ENCODE measurements at regions not wholly inside any gene's neighbourhood (a gene's known extent, or its start where the extent isn't known, plus 50 kb on each side); places are given as distances from the start of the nearest gene placed in this dataset.
"Not testable (repeated sequence)": the region's sequence is repeated elsewhere in the genome, so short reads cannot be mapped to it uniquely, and the experiment has no call there.

DNA sequence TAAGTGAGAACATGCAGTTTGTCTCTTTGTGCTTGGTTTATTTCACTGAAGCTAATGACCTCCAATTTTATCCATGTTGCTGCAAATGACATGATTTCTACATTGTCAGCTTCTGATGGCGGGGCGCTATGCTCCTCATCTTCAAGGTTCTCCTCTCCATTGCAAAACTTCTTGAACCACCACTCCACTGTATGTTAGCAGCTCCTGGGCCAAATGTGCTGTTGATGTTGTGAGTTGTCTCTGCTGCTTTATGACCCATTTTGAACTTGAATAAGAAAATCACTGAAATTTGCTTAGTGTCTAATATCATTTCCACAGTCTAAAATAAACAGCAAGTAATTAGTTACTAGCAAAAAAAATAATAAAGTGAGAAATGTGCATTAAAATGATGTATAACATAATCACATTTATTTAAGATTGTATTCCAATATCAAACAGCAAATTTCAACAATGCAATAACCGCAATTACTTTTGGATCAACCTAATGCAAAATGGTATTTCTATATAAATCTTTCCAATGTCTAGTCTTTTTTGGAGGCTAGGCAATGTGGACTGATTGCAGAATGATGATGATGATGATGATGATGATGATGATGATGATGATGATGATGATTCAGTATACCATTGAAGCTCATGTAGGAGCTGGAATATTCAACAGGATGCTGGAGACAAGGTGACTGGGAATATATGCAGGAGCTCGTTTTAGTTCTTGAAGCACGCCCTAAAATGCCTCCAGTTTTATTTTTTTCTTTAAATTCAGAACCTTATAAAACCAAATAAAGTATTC is 304.9 kb upstream of the KYNU start:
- no peak for DNase-seq
- Mint-ChIP-seq H3K27me3 (no peaks in the 10 kb centered on the region), H3K27ac (no peak overlapping the region), H3K4me1 (no peaks in the 10 kb centered on the region), H3K36me3 (no peaks in the 10 kb centered on the region), H3K9me3 (peaks cover 0 to 27% (median 4%) of the 10 kb centered on the region in 5 donors), H3K4me3 (no peak overlapping the region)
- H3K27me3 ChIP-seq (ENCODE audit: insufficient read depth, low read length, poor library complexity, severe bottlenecking): no peaks in the 10 kb centered on the region
- ChIA-PET CTCF (no interaction called here), POLR2A (no interaction called here)
- no peaks in the 10 kb centered on the region for H3K4me1 ChIP-seq (ENCODE audit: insufficient read depth, low read length)
- no peak overlapping the region for H3K27ac ChIP-seq (ENCODE audit: low read depth, low read length)
- no peak overlapping the region for H3K4me3 ChIP-seq (ENCODE audit: low read length)
- no peaks in the 10 kb centered on the region for H3K9me3 ChIP-seq (ENCODE audit: low read length)
- no peaks in the 10 kb centered on the region for H3K36me3 ChIP-seq (ENCODE audit: insufficient read depth, low read length)

DNA sequence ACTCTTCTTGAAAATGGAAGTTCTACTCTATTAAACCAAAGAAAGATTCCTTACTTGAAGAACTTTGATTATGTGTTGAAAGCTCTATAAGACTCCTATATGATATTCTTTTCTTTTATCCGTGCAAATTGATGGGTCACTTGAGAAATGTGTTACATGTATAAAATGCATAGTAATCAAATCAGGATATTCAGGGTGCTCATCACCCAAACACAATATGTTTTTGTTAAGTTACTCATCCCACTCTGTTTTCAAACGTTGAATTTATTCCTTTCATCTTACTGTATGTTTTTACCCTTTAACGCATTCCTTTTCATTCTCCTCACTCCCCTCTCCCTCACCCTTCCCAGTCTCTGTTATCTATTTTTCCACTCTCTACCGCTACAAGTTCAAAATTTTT is 305.5 kb upstream of the KYNU start:
- ChIA-PET CTCF (no interaction called here), POLR2A (no interaction called here)
- Mint-ChIP-seq H3K4me1 (no peaks in the 10 kb centered on the region), H3K27me3 (no peaks in the 10 kb centered on the region), H3K36me3 (no peaks in the 10 kb centered on the region), H3K9me3 (peaks cover 0 to 31% (median 4%) of the 10 kb centered on the region in 5 donors), H3K4me3 (no peak overlapping the region), H3K27ac (no peak overlapping the region)
- Histone ChIP-seq H3K36me3 (ENCODE audit: insufficient read depth, low read length) (no peaks in the 10 kb centered on the region), H3K27me3 (ENCODE audit: insufficient read depth, low read length, poor library complexity, severe bottlenecking) (no peaks in the 10 kb centered on the region), H3K27ac (ENCODE audit: low read depth, low read length) (no peak overlapping the region), H3K4me3 (ENCODE audit: low read length) (no peak overlapping the region), H3K9me3 (ENCODE audit: low read length) (no peaks in the 10 kb centered on the region), H3K4me1 (ENCODE audit: insufficient read depth, low read length) (no peaks in the 10 kb centered on the region)
- DNase-seq: no peak

- Histone ChIP-seq H3K27me3 (ENCODE audit: insufficient read depth, low read length, poor library complexity, severe bottlenecking) (no peaks in the 10 kb centered on the region), H3K36me3 (ENCODE audit: insufficient read depth, low read length) (no peaks in the 10 kb centered on the region)
- CTCF ChIA-PET: no interaction called here
Observed at GRCh38 chr2:142562900-142563299, 314.6 kb upstream of the KYNU start.

DNA sequence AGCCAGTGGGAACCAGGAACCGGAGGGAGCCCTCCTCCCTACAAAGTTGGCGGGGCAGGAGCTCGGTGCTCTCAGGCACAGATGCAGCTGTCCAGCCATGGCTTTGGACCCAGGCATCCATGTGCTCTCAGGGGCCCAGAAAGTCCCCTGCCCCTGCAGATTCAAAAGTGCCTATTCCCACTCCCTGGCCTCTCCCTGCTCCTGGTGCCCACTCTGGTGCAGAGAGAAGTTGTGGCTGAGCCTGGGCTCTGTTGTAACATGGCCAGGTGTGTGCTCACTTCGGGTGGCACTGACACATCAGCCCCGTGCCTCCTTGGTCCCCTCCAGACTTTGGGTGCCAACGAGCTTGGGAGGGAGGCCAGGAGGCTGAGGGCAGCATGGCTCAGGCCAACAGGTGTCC is 315.8 kb upstream of the KYNU start:
- CTCF ChIA-PET: no interaction called here

More at GRCh38 chr2:142562900-142563299, 314.6 kb upstream of the KYNU start:
- H3K9me3 ChIP-seq (ENCODE audit: low read length): no peaks in the 10 kb centered on the region
- no peaks in the 10 kb centered on the region for H3K4me1 ChIP-seq (ENCODE audit: insufficient read depth, low read length)
- H3K27me3 Mint-ChIP-seq: no peaks in the 10 kb centered on the region
- H3K27ac Mint-ChIP-seq: no peak overlapping the region
- no peak overlapping the region for H3K4me3 ChIP-seq (ENCODE audit: low read length)
- no peak for DNase-seq
- H3K9me3 Mint-ChIP-seq: peaks cover 0 to 14% (median 2%) of the 10 kb centered on the region in 5 donors
- H3K36me3 Mint-ChIP-seq: no peaks in the 10 kb centered on the region
- POLR2A ChIA-PET: no interaction called here
- H3K4me3 Mint-ChIP-seq: no peak overlapping the region
- H3K4me1 Mint-ChIP-seq: no peaks in the 10 kb centered on the region
- no peak overlapping the region for H3K27ac ChIP-seq (ENCODE audit: low read depth, low read length)

DNA sequence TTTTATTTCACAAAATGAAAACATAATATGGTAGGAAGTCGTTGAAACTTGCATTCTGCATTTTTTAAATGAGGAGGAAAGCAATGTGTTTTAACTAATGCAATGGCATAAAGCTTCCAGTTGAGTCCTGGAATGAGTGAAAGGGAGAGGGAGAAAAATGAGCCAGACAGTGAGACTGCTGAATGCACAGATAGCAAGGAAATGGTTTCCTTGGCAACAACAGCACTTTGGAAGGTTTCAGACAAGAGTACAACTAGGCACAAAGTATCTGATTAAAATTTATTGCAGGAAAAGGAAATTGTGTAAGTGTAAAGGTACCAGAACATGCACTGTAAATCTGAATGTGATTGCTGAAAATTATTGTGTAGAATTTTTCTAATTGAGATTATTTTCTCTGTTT is 320.1 kb upstream of the KYNU start:
- ChIA-PET POLR2A (no interaction called here), CTCF (no interaction called here)
- no peak for DNase-seq
- no peak overlapping the region for H3K4me3 Mint-ChIP-seq
- H3K9me3 ChIP-seq (ENCODE audit: low read length): no peaks in the 10 kb centered on the region
- H3K4me1 Mint-ChIP-seq: no peaks in the 10 kb centered on the region
- H3K27ac ChIP-seq (ENCODE audit: low read depth, low read length): no peak overlapping the region
- no peaks in the 10 kb centered on the region for H3K36me3 ChIP-seq (ENCODE audit: insufficient read depth, low read length)
- no peak overlapping the region for H3K4me3 ChIP-seq (ENCODE audit: low read length)
- H3K27ac Mint-ChIP-seq: no peak overlapping the region
- no peaks in the 10 kb centered on the region for H3K4me1 ChIP-seq (ENCODE audit: insufficient read depth, low read length)
- H3K9me3 Mint-ChIP-seq: peaks cover 0 to 11% (median 3%) of the 10 kb centered on the region in 5 donors
- no peaks in the 10 kb centered on the region for H3K27me3 Mint-ChIP-seq
- no peaks in the 10 kb centered on the region for H3K36me3 Mint-ChIP-seq
- H3K27me3 ChIP-seq (ENCODE audit: insufficient read depth, low read length, poor library complexity, severe bottlenecking): no peaks in the 10 kb centered on the region

More for the DNA sequence above, 315.8 kb upstream of the KYNU start:
- no peaks in the 10 kb centered on the region for H3K4me1 ChIP-seq (ENCODE audit: insufficient read depth, low read length)
- H3K36me3 ChIP-seq (ENCODE audit: insufficient read depth, low read length): no peaks in the 10 kb centered on the region
- Mint-ChIP-seq H3K9me3 (peaks cover 0 to 4% (median 2%) of the 10 kb centered on the region in 5 donors), H3K4me3 (no peak overlapping the region), H3K27me3 (no peaks in the 10 kb centered on the region), H3K36me3 (no peaks in the 10 kb centered on the region), H3K27ac (no peak overlapping the region), H3K4me1 (no peaks in the 10 kb centered on the region)
- H3K9me3 ChIP-seq (ENCODE audit: low read length): no peaks in the 10 kb centered on the region
- POLR2A ChIA-PET: no interaction called here
- no peaks in the 10 kb centered on the region for H3K27me3 ChIP-seq (ENCODE audit: insufficient read depth, low read length, poor library complexity, severe bottlenecking)
- no peak overlapping the region for H3K4me3 ChIP-seq (ENCODE audit: low read length)
- H3K27ac ChIP-seq (ENCODE audit: low read depth, low read length): no peak overlapping the region
- DNase-seq: no peak

DNA sequence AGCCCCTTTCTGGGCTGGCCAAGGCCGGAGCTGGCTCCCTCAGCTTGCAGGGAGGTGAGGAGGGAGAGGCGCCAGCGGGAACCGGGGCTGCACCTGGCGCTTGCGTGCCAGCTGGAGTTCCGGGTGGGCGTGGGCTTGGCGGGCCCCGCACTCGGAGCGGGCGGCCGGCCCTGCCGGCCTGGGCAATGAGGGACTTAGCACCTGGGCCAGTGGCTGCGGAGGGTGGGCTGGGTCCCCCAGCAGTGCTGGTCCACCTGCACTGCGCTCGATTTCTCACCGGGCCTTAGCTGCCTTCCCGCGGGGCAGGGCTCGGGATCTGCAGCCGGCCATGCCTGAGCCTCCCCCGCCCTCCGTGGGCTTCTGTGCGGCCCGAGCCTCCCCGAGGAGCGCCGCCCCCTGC is 331.5 kb upstream of the KYNU start:
- H3K27ac ChIP-seq (ENCODE audit: low read depth, low read length); POLR2A ChIA-PET; H3K4me1 Mint-ChIP-seq; H3K27ac Mint-ChIP-seq; DNase-seq; H3K4me1 ChIP-seq (ENCODE audit: insufficient read depth, low read length); H3K4me3 Mint-ChIP-seq; H3K27me3 ChIP-seq (ENCODE audit: insufficient read depth, low read length, poor library complexity, severe bottlenecking); H3K36me3 ChIP-seq (ENCODE audit: insufficient read depth, low read length); CTCF ChIA-PET; H3K36me3 Mint-ChIP-seq; H3K9me3 ChIP-seq (ENCODE audit: low read length); H3K27me3 Mint-ChIP-seq; H3K4me3 ChIP-seq (ENCODE audit: low read length): not testable (repeated sequence)
- H3K9me3 Mint-ChIP-seq: peaks cover 2 to 24% (median 9%) of the 10 kb centered on the region in 5 donors

DNA sequence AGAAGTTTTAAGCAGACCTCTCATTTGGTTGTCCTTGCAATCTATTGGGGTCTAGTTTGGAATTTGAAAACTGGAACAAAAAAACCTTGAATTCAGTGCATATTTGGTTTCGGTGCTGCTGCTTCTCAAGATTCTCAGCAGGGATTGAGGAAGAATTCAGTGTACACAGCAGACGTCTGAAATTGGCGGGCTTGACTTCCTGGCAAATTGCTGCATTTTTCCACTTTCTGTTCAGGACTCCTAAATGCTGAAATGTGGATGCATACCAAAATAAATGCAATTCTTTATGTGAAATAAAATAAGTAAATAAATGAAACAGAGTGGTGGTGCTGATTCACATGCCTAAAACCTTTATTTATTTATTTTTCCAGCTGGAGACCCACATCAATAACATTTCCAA is 332.4 kb upstream of the KYNU start:
- H3K27ac Mint-ChIP-seq: no peak overlapping the region
- H3K4me3 Mint-ChIP-seq: no peak overlapping the region
- CTCF ChIA-PET: no interaction called here
- peaks cover 0 to 2% (median 0%) of the 10 kb centered on the region in 3 donors for H3K36me3 Mint-ChIP-seq
- Histone ChIP-seq H3K27ac (ENCODE audit: low read depth, low read length) (no peak overlapping the region), H3K9me3 (ENCODE audit: low read length) (no peaks in the 10 kb centered on the region), H3K4me1 (ENCODE audit: insufficient read depth, low read length) (no peaks in the 10 kb centered on the region), H3K27me3 (ENCODE audit: insufficient read depth, low read length, poor library complexity, severe bottlenecking) (no peaks in the 10 kb centered on the region), H3K4me3 (ENCODE audit: low read length) (no peak overlapping the region), H3K36me3 (ENCODE audit: insufficient read depth, low read length) (no peaks in the 10 kb centered on the region)
- peaks cover 0 to 2% of the 10 kb centered on the region in 2 donors for H3K27me3 Mint-ChIP-seq
- peaks cover 0 to 24% (median 8%) of the 10 kb centered on the region in 5 donors for H3K9me3 Mint-ChIP-seq
- POLR2A ChIA-PET: no interaction called here
- no peak for DNase-seq
- H3K4me1 Mint-ChIP-seq: no peaks in the 10 kb centered on the region

GRCh38 chr2:142544173-142544572 is 333.3 kb upstream of the KYNU start:
- H3K27ac Mint-ChIP-seq: no peak overlapping the region
- CTCF ChIA-PET: no interaction called here

More at GRCh38 chr2:142544173-142544572, 333.3 kb upstream of the KYNU start:
- H3K36me3 ChIP-seq (ENCODE audit: insufficient read depth, low read length): no peaks in the 10 kb centered on the region
- H3K27ac ChIP-seq (ENCODE audit: low read depth, low read length): no peak overlapping the region
- peaks cover 2 to 17% (median 8%) of the 10 kb centered on the region in 5 donors for H3K9me3 Mint-ChIP-seq
- no peaks in the 10 kb centered on the region for H3K4me1 ChIP-seq (ENCODE audit: insufficient read depth, low read length)
- no peaks in the 10 kb centered on the region for H3K4me1 Mint-ChIP-seq
- no peaks in the 10 kb centered on the region for H3K27me3 ChIP-seq (ENCODE audit: insufficient read depth, low read length, poor library complexity, severe bottlenecking)
- H3K27me3 Mint-ChIP-seq: peaks cover 0 to 2% of the 10 kb centered on the region in 2 donors
- H3K4me3 ChIP-seq (ENCODE audit: low read length): no peak overlapping the region
- POLR2A ChIA-PET: no interaction called here
- no peak overlapping the region for H3K4me3 Mint-ChIP-seq
- DNase-seq: no peak
- no peaks in the 10 kb centered on the region for H3K9me3 ChIP-seq (ENCODE audit: low read length)
- peaks cover 0 to 2% (median 0%) of the 10 kb centered on the region in 3 donors for H3K36me3 Mint-ChIP-seq

Measured in CD8-positive, alpha-beta memory T cell (primary cell).